HCT116 (cell line): ENCODE measurements at regions not wholly inside any gene's neighbourhood (a gene's known extent, or its start where the extent isn't known, plus 50 kb on each side); places are given as distances from the start of the nearest gene placed in this dataset.

ENCODE experiments used
- ATAC-seq: fragments of 200-7000 bp; cut with Tn5 transposase; 2 replicates; pipeline ENCODE4 v1.9.1; 2020; ENCODE audit warnings: mild to moderate bottlenecking, moderate library complexity
- BruUV-seq: library from RNA; stranded (reverse); fragments of 400-500 nt; replicated peaks from 2 replicates; lab custom pipeline; 2021; lab: Mats Ljungman, UMichigan
- CTCF ChIA-PET: fragments of 300-600 bp; sonication (Branson Sonifier 250); formaldehyde crosslinking; loops from one replicate; lab custom pipeline; 2021; ENCODE audit warnings: antibody characterized with exemption; lab: Charles Lee
- POLR2A ChIA-PET: fragments of 300-600, 350-600 bp; sonication (Branson Sonifier 250); formaldehyde crosslinking; loops from one replicate; lab custom pipeline; 2021; ENCODE audit warnings: antibody characterized with exemption; lab: Charles Lee
- RAD21 ChIA-PET, 2 experiments: fragments of 300-600 bp; sonication (Branson Sonifier 250); formaldehyde crosslinking; loops; one replicate each; lab custom pipeline; 2023; ENCODE audit warnings: low total read pairs in 2 of 2; ENCODE audit not compliant: uncharacterized antibody in 2 of 2, unreplicated experiment in 2 of 2, low non-redundant PET in 1 of 2; lab: Charles Lee
- DNase-seq: peaks from one replicate; pipeline ENCODE4 v3.0.0-alpha.2; 2010; ENCODE audit warnings: low read depth, low spot score
- H2AFZ ChIP-seq: fragments of 200-600 bp; shearing (Covaris generic), sonication (generic); 2 replicates; pipeline ENCODE4 v1.6.1; 2017; ENCODE audit warnings: low read depth, mixed run types, mixed read lengths, antibody characterized with exemption, low read length; ENCODE audit not compliant: poor library complexity, severe bottlenecking
- H3K27ac ChIP-seq: 2 replicates; pipeline ENCODE4 v1.5.1; 2012; ENCODE audit warnings: low read depth, low read length
- H3K27me3 ChIP-seq: fragments of 200-600 bp; sonication (generic); 2 replicates; pipeline ENCODE4 v1.6.1; 2016; ENCODE audit warnings: mixed run types, low read length, mixed read lengths; ENCODE audit not compliant: insufficient read depth
- H3K36me3 ChIP-seq, 2 experiments: fragments of 200-500 bp in 1 of 2; fragments of 200-600 bp in 1 of 2; sonication (Bioruptor generic) in 1 of 2; sonication (generic) in 1 of 2; 2 replicates each; pipeline versions ENCODE4 v1.5.1 to v1.6.1; 2014 to 2016; ENCODE audit warnings: low read length in 2 of 2, inconsistent platforms in 1 of 2, mixed read lengths in 1 of 2, mixed run types in 1 of 2; ENCODE audit not compliant: insufficient read depth in 2 of 2, control insufficient read depth in 1 of 2
- H3K4me1 ChIP-seq, 2 experiments: fragments of 200-600 bp in 1 of 2; sonication (generic) in 1 of 2; 2 replicates each; pipeline versions ENCODE4 v1.5.1 to v1.6.1; 2012 to 2017; ENCODE audit warnings: low read length in 2 of 2, inconsistent platforms in 1 of 2, mild to moderate bottlenecking in 1 of 2, mixed read lengths in 1 of 2, mixed run types in 1 of 2, moderate library complexity in 1 of 2; ENCODE audit not compliant: insufficient read depth in 2 of 2, control insufficient read depth in 1 of 2
- H3K4me2 ChIP-seq: fragments of 200-600 bp; sonication (generic); 2 replicates; pipeline ENCODE4 v1.6.1; 2017; ENCODE audit warnings: mixed run types, low read length, mixed read lengths
- H3K4me3 ChIP-seq, 2 experiments: fragments of 200-600 bp in 1 of 2; sonication (generic) in 1 of 2; replicated peaks in 1 of 2; 2 replicates each; pipeline ENCODE4 v1.5.1; 2011 to 2016; ENCODE audit warnings: low read length in 2 of 2, control low read depth in 1 of 2, low read depth in 1 of 2, mild to moderate bottlenecking in 1 of 2, mixed read lengths in 1 of 2, mixed run types in 1 of 2
- H3K79me2 ChIP-seq: fragments of 200-600 bp; sonication (generic); 2 replicates; pipeline ENCODE4 v1.6.1; 2017; ENCODE audit warnings: mild to moderate bottlenecking, mixed run types, low read length, moderate library complexity, mixed read lengths; ENCODE audit not compliant: insufficient read depth
- H3K9ac ChIP-seq: fragments of 200-600 bp; sonication (generic); 2 replicates; pipeline ENCODE4 v1.6.1; 2016; ENCODE audit warnings: low read length, mixed read lengths
- H3K9me2 ChIP-seq: fragments of 200-600 bp; sonication (generic), shearing (Covaris generic); 2 replicates; pipeline ENCODE4 v1.6.1; 2017; ENCODE audit warnings: mixed run types, mild to moderate bottlenecking, moderate library complexity; ENCODE audit not compliant: insufficient read depth
- H3K9me3 ChIP-seq, 2 experiments: fragments of 200-500 bp in 1 of 2; fragments of 200-600 bp in 1 of 2; sonication (Bioruptor generic) in 1 of 2; sonication (generic) in 1 of 2; 2 replicates each; pipeline ENCODE4 v1.6.1; 2014 to 2017; ENCODE audit warnings: low read length in 2 of 2, mixed read lengths in 2 of 2, inconsistent platforms in 1 of 2, low read depth in 1 of 2, mild to moderate bottlenecking in 1 of 2, mixed run types in 1 of 2, moderate library complexity in 1 of 2; ENCODE audit not compliant: control insufficient read depth in 1 of 2, insufficient read depth in 1 of 2
- H4K20me1 ChIP-seq: fragments of 200-600 bp; sonication (generic), shearing (Covaris generic); 2 replicates; pipeline ENCODE4 v1.6.1; 2017; ENCODE audit warnings: mixed run types, mild to moderate bottlenecking, moderate library complexity; ENCODE audit not compliant: insufficient read depth
- ATF3 ChIP-seq: IDR thresholded peaks from 2 replicates; pipeline ENCODE4 v1.6.1; 2012
- CBX3 ChIP-seq: IDR thresholded peaks from 2 replicates; pipeline ENCODE4 v1.6.1; 2012; ENCODE audit warnings: low read depth
- CEBPB ChIP-seq: IDR thresholded peaks from 2 replicates; pipeline ENCODE4 v1.6.1; 2012; ENCODE audit warnings: low read depth
- CTCF ChIP-seq, 3 experiments: fragments of 200-600 bp in 1 of 3; sonication (generic) in 1 of 3; IDR thresholded peaks in 2 of 3; conservative IDR thresholded peaks in 1 of 3; 2 replicates each; pipeline ENCODE4 v1.5.1; 2012 to 2017; ENCODE audit warnings: low read depth in 2 of 3, low read length in 2 of 3, antibody characterized with exemption in 1 of 3, borderline replicate concordance in 1 of 3, control low read depth in 1 of 3, mild to moderate bottlenecking in 1 of 3, mixed read lengths in 1 of 3, mixed run types in 1 of 3, moderate library complexity in 1 of 3; ENCODE audit not compliant: insufficient read depth in 1 of 3
- MAX ChIP-seq: IDR thresholded peaks from 2 replicates; pipeline ENCODE4 v1.6.1; 2012
- POLR2AphosphoS5 ChIP-seq: IDR thresholded peaks from 2 replicates; pipeline ENCODE4 v1.6.1; 2011; ENCODE audit warnings: mild to moderate bottlenecking, low read depth, low read length, moderate library complexity
- REST ChIP-seq: IDR thresholded peaks from 2 replicates; pipeline ENCODE4 v1.6.1; 2012; ENCODE audit warnings: low read depth
- SRF ChIP-seq: IDR thresholded peaks from 2 replicates; pipeline ENCODE4 v1.6.1; 2012; ENCODE audit warnings: low read depth
- TCF7L2 ChIP-seq: IDR thresholded peaks from 2 replicates; pipeline ENCODE4 v1.7.0; 2011; ENCODE audit warnings: borderline replicate concordance, inconsistent platforms; ENCODE audit not compliant: insufficient read depth, insufficient read length; ENCODE audit errors: extremely low read depth
- ZFX ChIP-seq: fragments of 450-650 bp; IDR thresholded peaks from 2 replicates; pipeline ENCODE4 v1.6.1; 2017
- intact Hi-C: fragments of 100-400 bp; cut with micrococcal nuclease; formaldehyde crosslinking; loops from 2 replicates; pipeline ENCODE4 v1.10.0; 2022

GRCh38 chr3:110533089-110533488 lies 538.5 kb upstream of the NECTIN3 start:
- ChIA-PET RAD21 (no interaction called here), CTCF (interaction anchor here (0.6 kb wide), 1 partner anchor 473 kb away, joined by 3 read pairs; no protein-coding TSS in a partner anchor), POLR2A (no interaction called here)
- Histone ChIP-seq H3K27me3 (no peaks in the 10 kb centered on the region), H3K4me3 (no peak overlapping the region), H3K36me3 (peaks cover 0 to 3% of the 10 kb centered on the region in 2 experiments; a peak in 1 of 4 replicates), H3K9ac (no peak overlapping the region), H3K27ac (no peak overlapping the region), H3K79me2 (no peaks in the 10 kb centered on the region), H3K9me2 (no peaks in the 10 kb centered on the region), H4K20me1 (no peaks in the 10 kb centered on the region), H2AFZ (no peak overlapping the region), H3K4me2 (no peak overlapping the region), H3K9me3 (no peaks in the 10 kb centered on the region), H3K4me1 (peaks cover 0 to 4% of the 10 kb centered on the region in 2 experiments; a peak in 1 of 4 replicates)
- no peak for ATAC-seq
- no peak for TF ChIP-seq SRF
- no peak for TF ChIP-seq MAX
- no peak for TF ChIP-seq CTCF (IDR thresholded peaks at IDR 0.05 in 2 of 3, conservative IDR thresholded peaks at IDR 0.05 in 1 of 3; ENCODE audit: borderline replicate concordance in 1 of 3, insufficient read depth in 1 of 3, low read depth in 2 of 3, low read length in 2 of 3)
- no peak for DNase-seq
- intact Hi-C loops, result no loop called here
- BruUV-seq, result no TSS peak

GRCh38 chr3:110542552-110543150 lies 529.0 kb upstream of the NECTIN3 start:
- RAD21 ChIA-PET, result no interaction called here
- TF ChIP-seq CTCF (IDR thresholded peaks at IDR 0.05 in 2 of 3, conservative IDR thresholded peaks at IDR 0.05 in 1 of 3; ENCODE audit: borderline replicate concordance in 1 of 3, insufficient read depth in 1 of 3, low read depth in 2 of 3, low read length in 2 of 3), result no peak
- TF ChIP-seq ZFX, result no peak
- no peak for TF ChIP-seq POLR2AphosphoS5
- TF ChIP-seq TCF7L2, result no peak
- TF ChIP-seq ATF3, result no peak
- TF ChIP-seq REST, result no peak
- no peak for TF ChIP-seq CEBPB
- TF ChIP-seq CBX3, result no peak

More at GRCh38 chr3:110542552-110543150, 529.0 kb upstream of the NECTIN3 start:
- Histone ChIP-seq H3K4me2 (no peak overlapping the region), H3K27ac (no peak overlapping the region), H4K20me1 (no peaks in the 10 kb centered on the region), H3K4me1 (no peaks in the 10 kb centered on the region), H3K9ac (no peak overlapping the region), H3K27me3 (no peaks in the 10 kb centered on the region), H3K9me3 (no peaks in the 10 kb centered on the region), H3K4me3 (no peak overlapping the region), H3K79me2 (no peaks in the 10 kb centered on the region), H2AFZ (peak overlapping the region; percentile 13), H3K36me3 (no peaks in the 10 kb centered on the region), H3K9me2 (no peaks in the 10 kb centered on the region)
- ChIA-PET CTCF (no interaction called here), POLR2A (no interaction called here)
- no TSS peak for BruUV-seq
- ATAC-seq (no peak), DNase-seq (no peak)
- intact Hi-C loops, result no loop called here
